Spleen (tissue), 7 donors: ENCODE measurements at regions not wholly inside any gene's neighbourhood (a gene's known extent, or its start where the extent isn't known, plus 50 kb on each side); places are given as distances from the start of the nearest gene placed in this dataset.

Source experiments
- POLR2A ChIP-seq, 3 donors: fragments of 450-650 bp; IDR thresholded peaks; one replicate each; pipeline ENCODE4 v1.5.1; 2017; ENCODE audit warnings: antibody characterized with exemption in 3 of 3, mild to moderate bottlenecking in 1 of 3
- POLR2AphosphoS5 ChIP-seq, 3 donors: sonication (generic); formaldehyde crosslinking; IDR thresholded peaks; one replicate each; pipeline ENCODE4 v1.5.1; 2017; ENCODE audit warnings: antibody characterized with exemption in 3 of 3
- TF ChIP-seq, protein P1 (sequence below), 11 experiments: fragments of 200-600 bp in 7 of 11; fragments of 450-650 bp in 4 of 11; sonication (generic) in 4 of 11; IDR thresholded peaks in 8 of 11; conservative IDR thresholded peaks in 3 of 11; 1 replicate in 7 of 11; 2 replicates in 4 of 11; pipeline versions ENCODE4 v1.4.0 to v1.8.0; 2016 to 2021; ENCODE audit warnings: antibody characterized with exemption in 11 of 11, inconsistent platforms in 4 of 11, mild to moderate bottlenecking in 1 of 11
- donor health status: DM: no; HTN: no; CAD: no; lungs with moderate emphysema.
- donor health status: DM: no; HTN: no; CAD: no.
- donor health status: DM: no; HTN: no; CAD: no.

DNA sequence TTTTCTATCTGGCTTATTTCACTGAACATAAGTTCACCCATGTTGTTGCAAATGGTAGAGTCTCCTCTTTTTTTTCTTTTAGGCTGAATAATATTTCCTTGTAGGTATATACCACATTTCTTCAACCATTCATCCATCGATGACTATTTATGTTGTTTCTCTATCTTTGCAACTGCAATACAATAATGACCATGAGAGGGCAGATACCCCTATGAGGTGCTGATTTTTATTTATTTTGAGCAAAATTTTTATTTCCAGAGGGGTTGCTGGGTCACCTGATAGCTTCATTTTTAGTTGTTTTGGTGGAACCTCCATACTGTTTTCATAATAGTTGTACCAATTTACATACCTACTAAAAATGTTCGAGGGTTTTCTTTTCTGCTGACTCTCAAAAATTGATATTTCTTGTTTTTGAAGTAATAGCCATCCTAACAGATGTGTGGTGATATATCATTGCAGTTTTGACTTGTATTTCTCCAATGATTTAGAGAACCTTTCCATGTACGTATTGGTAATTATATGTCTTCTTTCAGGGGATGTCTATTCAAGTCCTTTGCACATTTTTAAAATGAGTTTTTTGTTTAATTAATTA, 1697.0 kb downstream of the PCDH7 start:
- TF ChIP-seq POLR2A (IDR thresholded peaks at IDR 0.05) (no peak), POLR2AphosphoS5 (IDR thresholded peaks at IDR 0.05) (no peak)
- TF ChIP-seq, protein P1, sequence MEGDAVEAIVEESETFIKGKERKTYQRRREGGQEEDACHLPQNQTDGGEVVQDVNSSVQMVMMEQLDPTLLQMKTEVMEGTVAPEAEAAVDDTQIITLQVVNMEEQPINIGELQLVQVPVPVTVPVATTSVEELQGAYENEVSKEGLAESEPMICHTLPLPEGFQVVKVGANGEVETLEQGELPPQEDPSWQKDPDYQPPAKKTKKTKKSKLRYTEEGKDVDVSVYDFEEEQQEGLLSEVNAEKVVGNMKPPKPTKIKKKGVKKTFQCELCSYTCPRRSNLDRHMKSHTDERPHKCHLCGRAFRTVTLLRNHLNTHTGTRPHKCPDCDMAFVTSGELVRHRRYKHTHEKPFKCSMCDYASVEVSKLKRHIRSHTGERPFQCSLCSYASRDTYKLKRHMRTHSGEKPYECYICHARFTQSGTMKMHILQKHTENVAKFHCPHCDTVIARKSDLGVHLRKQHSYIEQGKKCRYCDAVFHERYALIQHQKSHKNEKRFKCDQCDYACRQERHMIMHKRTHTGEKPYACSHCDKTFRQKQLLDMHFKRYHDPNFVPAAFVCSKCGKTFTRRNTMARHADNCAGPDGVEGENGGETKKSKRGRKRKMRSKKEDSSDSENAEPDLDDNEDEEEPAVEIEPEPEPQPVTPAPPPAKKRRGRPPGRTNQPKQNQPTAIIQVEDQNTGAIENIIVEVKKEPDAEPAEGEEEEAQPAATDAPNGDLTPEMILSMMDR (IDR thresholded peaks at IDR 0.05 in 8 of 11, conservative IDR thresholded peaks at IDR 0.05 in 3 of 11), result no peak
